GM18873 (cell line): ENCODE measurements at regions not wholly inside any gene's neighbourhood (a gene's known extent, or its start where the extent isn't known, plus 50 kb on each side); places are given as distances from the start of the nearest gene placed in this dataset.

Experiments
- ATAC-seq: cut with Tn5 transposase; IDR thresholded peaks from one replicate; pipeline ENCODE4 v1.9.1; 2021; ENCODE audit warnings: mild to moderate bottlenecking, moderate library complexity, moderate number of reproducible peaks; ENCODE audit not compliant: unreplicated experiment, low FRiP score

- no peak for ATAC-seq
Measured at GRCh38 chr11:81010631-81011030, 1569.8 kb upstream of the TENM4 start.

GRCh38 chr11:81007046-81007445 lies 1566.2 kb upstream of the TENM4 start:
- no peak for ATAC-seq

GRCh38 chr11:81005595-81005994 lies 1564.8 kb upstream of the TENM4 start:
- peak; percentile 69 for ATAC-seq

- no peak for ATAC-seq
Measured at GRCh38 chr11:81004576-81004975, 1563.7 kb upstream of the TENM4 start.

- no peak for ATAC-seq
Measured at GRCh38 chr11:81002374-81002773, 1561.5 kb upstream of the TENM4 start.

- ATAC-seq = no peak
Measured at GRCh38 chr11:81000735-81001134, 1559.9 kb upstream of the TENM4 start.

- no peak for ATAC-seq
Measured at GRCh38 chr11:81000334-81000733, 1559.5 kb upstream of the TENM4 start.

GRCh38 chr11:80995523-80995922 lies 1554.7 kb upstream of the TENM4 start:
- ATAC-seq = no peak

- no peak for ATAC-seq
Measured at GRCh38 chr11:80993536-80993935, 1552.7 kb upstream of the TENM4 start.

- no peak for ATAC-seq
Measured at GRCh38 chr11:80990885-80991284, 1550.1 kb upstream of the TENM4 start.

- ATAC-seq = no peak
Measured at GRCh38 chr11:80987171-80987570, 1546.3 kb upstream of the TENM4 start.

- ATAC-seq = no peak
Measured at GRCh38 chr11:80986421-80987074, 1545.7 kb upstream of the TENM4 start.

GRCh38 chr11:80980227-80980626 lies 1539.4 kb upstream of the TENM4 start:
- ATAC-seq = no peak

GRCh38 chr11:80973786-80974185 lies 1533.0 kb upstream of the TENM4 start:
- no peak for ATAC-seq

GRCh38 chr11:80970037-80970436 lies 1529.2 kb upstream of the TENM4 start:
- ATAC-seq = no peak

- no peak for ATAC-seq
Measured at GRCh38 chr11:80967649-80968048, 1526.8 kb upstream of the TENM4 start.

GRCh38 chr11:80960381-80961029 lies 1519.7 kb upstream of the TENM4 start:
- ATAC-seq = no peak

GRCh38 chr11:80959751-80960150 lies 1518.9 kb upstream of the TENM4 start:
- ATAC-seq = no peak

GRCh38 chr11:80958987-80959386 lies 1518.2 kb upstream of the TENM4 start:
- ATAC-seq = no peak

- ATAC-seq = no peak
Measured at GRCh38 chr11:80958361-80958760, 1517.5 kb upstream of the TENM4 start.

- no peak for ATAC-seq
Measured at GRCh38 chr11:80955588-80955987, 1514.8 kb upstream of the TENM4 start.

GRCh38 chr11:80948781-80949180 lies 1508.0 kb upstream of the TENM4 start:
- ATAC-seq = no peak
